ENCODE measurements at regions not wholly inside any gene's neighbourhood (a gene's known extent, or its start where the extent isn't known, plus 50 kb on each side); places are given as distances from the start of the nearest gene placed in this dataset.
"Not testable (repeated sequence)": the region's sequence is repeated elsewhere in the genome, so short reads cannot be mapped to it uniquely, and the experiment has no call there.

- no peak for DNase-seq
Measured at GRCh38 chr2:47964277-47964676, 58.0 kb upstream of the FBXO11 start.

GRCh38 chr2:47964722-47965434 is 58.6 kb upstream of the FBXO11 start:
- no peak for DNase-seq

- not testable (repeated sequence) for DNase-seq
Measured at GRCh38 chr2:47976728-47977127, 70.4 kb upstream of the FBXO11 start.

GRCh38 chr2:47984041-47984440 is 77.7 kb upstream of the FBXO11 start:
- no peak for DNase-seq

GRCh38 chr2:47990503-47990902 is 84.2 kb upstream of the FBXO11 start:
- no peak for DNase-seq

- DNase-seq: no peak
Measured at GRCh38 chr2:47992671-47993070, 86.4 kb upstream of the FBXO11 start.

- no peak for DNase-seq
Measured at GRCh38 chr2:47996808-47997207, 90.5 kb upstream of the FBXO11 start.

GRCh38 chr2:47999512-47999911 is 93.2 kb upstream of the FBXO11 start:
- no peak for DNase-seq

GRCh38 chr2:48001498-48001897 is 95.2 kb upstream of the FBXO11 start:
- DNase-seq: no peak

- DNase-seq: no peak
Measured at GRCh38 chr2:48006094-48006493, 99.8 kb upstream of the FBXO11 start.

- no peak for DNase-seq
Measured at GRCh38 chr2:48007699-48008268, 101.5 kb upstream of the FBXO11 start.

- DNase-seq: no peak
Measured at GRCh38 chr2:48009256-48009655, 103.0 kb upstream of the FBXO11 start.

GRCh38 chr2:48015421-48015820 is 109.1 kb upstream of the FBXO11 start:
- no peak for DNase-seq

- peak in 1 of 5 donors; percentile 0 for DNase-seq
Measured at GRCh38 chr2:48016225-48017019, 110.1 kb upstream of the FBXO11 start.

GRCh38 chr2:48017136-48017535 is 110.8 kb upstream of the FBXO11 start:
- DNase-seq: no peak

GRCh38 chr2:48018480-48018879 is 112.2 kb upstream of the FBXO11 start:
- no peak for DNase-seq

GRCh38 chr2:48026865-48027264 is 120.6 kb upstream of the FBXO11 start:
- no peak for DNase-seq

GRCh38 chr2:48032765-48033164 is 126.5 kb upstream of the FBXO11 start:
- DNase-seq: no peak

- DNase-seq: no peak
Measured at GRCh38 chr2:48034295-48034694, 128.0 kb upstream of the FBXO11 start.

- no peak for DNase-seq
Measured at GRCh38 chr2:48036312-48036711, 130.0 kb upstream of the FBXO11 start.

GRCh38 chr2:48039209-48039990 is 133.1 kb upstream of the FBXO11 start:
- DNase-seq: no peak

GRCh38 chr2:48043131-48043700 is 136.9 kb upstream of the FBXO11 start:
- no peak for DNase-seq

GRCh38 chr2:48043746-48044145 is 137.4 kb upstream of the FBXO11 start:
- no peak for DNase-seq

All from T-helper 1 cell (primary cell).